ENCODE measurements at regions not wholly inside any gene's neighbourhood (a gene's known extent, or its start where the extent isn't known, plus 50 kb on each side); places are given as distances from the start of the nearest gene placed in this dataset.

- TF ChIP-seq TAF1 (IDR thresholded peaks at IDR 0.05; ENCODE audit: low read depth), result no peak
- no peak for TF ChIP-seq CTCF (IDR thresholded peaks at IDR 0.05; ENCODE audit: poor library complexity, severe bottlenecking)
- no peak for TF ChIP-seq POLR2AphosphoS5 (IDR thresholded peaks at IDR 0.05)
- no peak for TF ChIP-seq EZH2 (IDR thresholded peaks at IDR 0.05; ENCODE audit: borderline replicate concordance, insufficient read depth, low read length, poor library complexity, severe bottlenecking)
- TF ChIP-seq REST (IDR thresholded peaks at IDR 0.05; ENCODE audit: borderline replicate concordance), result no peak
- TF ChIP-seq MXI1 (conservative IDR thresholded peaks at IDR 0.05; ENCODE audit: poor library complexity, severe bottlenecking), result no peak
- TF ChIP-seq EP300 (conservative IDR thresholded peaks at IDR 0.05; ENCODE audit: poor library complexity, severe bottlenecking), result no peak
- TF ChIP-seq RAD21 (conservative IDR thresholded peaks at IDR 0.05), result no peak
These were observed 188.7 kb upstream of the SOX21 start for GRCh38 chr13:94901070-94901469.
